SU-DHL-6 (cell line): ENCODE measurements at regions not wholly inside any gene's neighbourhood (a gene's known extent, or its start where the extent isn't known, plus 50 kb on each side); places are given as distances from the start of the nearest gene placed in this dataset.

ENCODE experiments used
- H2AFZ ChIP-seq: fragments of 200-600 bp; sonication (generic); 2 replicates; pipeline ENCODE4 v1.6.1; 2014; ENCODE audit warnings: low read depth, mild to moderate bottlenecking, moderate library complexity, mixed read lengths, antibody characterized with exemption, low read length; ENCODE audit not compliant: severe bottlenecking
- H3F3A ChIP-seq: fragments of 200-600 bp; shearing (Covaris generic); 2 replicates; pipeline ENCODE4 v1.6.0; 2016; ENCODE audit warnings: antibody characterized with exemption, mild to moderate bottlenecking; ENCODE audit not compliant: insufficient read depth
- H3K27ac ChIP-seq: fragments of 200-600 bp; sonication (generic); 2 replicates; pipeline ENCODE4 v1.5.1; 2016; ENCODE audit warnings: low read depth, mild to moderate bottlenecking, low read length, moderate library complexity, mixed read lengths
- H3K27me3 ChIP-seq: fragments of 200-600 bp; sonication (generic), shearing (Covaris generic); 2 replicates; pipeline ENCODE4 v1.6.0; 2014; ENCODE audit warnings: mild to moderate bottlenecking, low read length
- H3K36me3 ChIP-seq: fragments of 200-600 bp; sonication (generic); 2 replicates; pipeline ENCODE4 v1.6.1; 2014; ENCODE audit warnings: mild to moderate bottlenecking, low read length, mixed read lengths
- H3K4me2 ChIP-seq: fragments of 300-600, 200-600 bp; shearing (Covaris generic), sonication (generic); 2 replicates; pipeline ENCODE4 v1.6.0; 2014; ENCODE audit warnings: low read length, low read depth, mild to moderate bottlenecking; ENCODE audit not compliant: poor library complexity, severe bottlenecking
- H3K4me3 ChIP-seq: fragments of 200-600 bp; sonication (generic); 2 replicates; pipeline ENCODE4 v1.5.1; 2014; ENCODE audit warnings: antibody characterized with exemption, low read length, mild to moderate bottlenecking, mixed read lengths; ENCODE audit not compliant: insufficient read depth, poor library complexity, severe bottlenecking
- H3K79me2 ChIP-seq: fragments of 200-600 bp; sonication (generic); 2 replicates; pipeline ENCODE4 v1.6.1; 2014; ENCODE audit warnings: mild to moderate bottlenecking, low read length, moderate library complexity; ENCODE audit not compliant: insufficient read depth
- H3K9ac ChIP-seq: fragments of 200-600 bp; sonication (generic); 2 replicates; pipeline ENCODE4 v1.7.0; 2014; ENCODE audit warnings: mild to moderate bottlenecking, low read length
- H3K9me2 ChIP-seq: fragments of 200-600 bp; sonication (generic); replicated peaks from 2 replicates; pipeline ENCODE4 v1.6.1; 2014; ENCODE audit warnings: low read length; ENCODE audit not compliant: insufficient read depth
- H3K9me3 ChIP-seq: fragments of 200-600 bp; sonication (generic); 2 replicates; pipeline ENCODE4 v1.6.1; 2014; ENCODE audit warnings: low read length, mixed read lengths; ENCODE audit not compliant: insufficient read depth
- H4K20me1 ChIP-seq: fragments of 200-600 bp; sonication (generic); 2 replicates; pipeline ENCODE4 v1.6.1; 2014; ENCODE audit warnings: low read depth, mild to moderate bottlenecking, antibody characterized with exemption, low read length, moderate library complexity, mixed read lengths
- EZH2phosphoT487 ChIP-seq: fragments of 200-600 bp; sonication (generic), shearing (Covaris generic); conservative IDR thresholded peaks from 2 replicates; pipeline ENCODE4 v1.6.1; 2018; ENCODE audit warnings: mild to moderate bottlenecking, antibody characterized with exemption, low read length, moderate library complexity, mixed read lengths
- TF ChIP-seq, protein P1 (sequence below): fragments of 200-600 bp; sonication (generic); IDR thresholded peaks from one replicate; pipeline ENCODE4 v1.5.1; 2017; ENCODE audit warnings: antibody characterized with exemption, mild to moderate bottlenecking, low read length, moderate library complexity; ENCODE audit not compliant: insufficient read depth, poor library complexity, severe bottlenecking

DNA sequence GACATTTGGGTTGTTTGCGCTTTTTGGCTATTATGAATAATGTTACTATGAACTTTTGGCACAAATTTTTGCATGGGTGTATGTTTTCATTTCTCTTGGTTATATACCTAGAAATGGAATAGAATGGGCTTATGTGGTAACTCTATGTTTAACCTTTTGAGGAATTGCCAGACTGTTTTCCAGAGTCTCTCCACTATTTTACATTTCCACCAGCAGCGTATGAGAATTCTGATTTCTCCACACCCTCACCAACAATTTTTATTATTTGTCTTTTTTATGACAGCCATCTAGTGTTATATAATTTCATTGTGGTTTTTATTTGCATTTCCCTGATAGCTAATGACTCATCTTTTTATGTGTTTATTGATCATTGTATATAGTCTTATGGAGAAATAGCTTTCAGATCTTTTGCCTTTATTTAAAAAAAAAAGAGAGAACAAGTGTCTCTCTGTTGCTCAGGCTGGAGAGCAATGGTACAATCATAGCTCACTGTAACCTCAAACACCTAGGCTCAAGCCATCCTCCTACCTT, 247.2 kb downstream of the OPA1 start:
- no peaks in the 10 kb centered on the region for H3F3A ChIP-seq
- no peaks in the 10 kb centered on the region for H3K79me2 ChIP-seq
- H3K27me3 ChIP-seq: no peaks in the 10 kb centered on the region
- no peaks in the 10 kb centered on the region for H4K20me1 ChIP-seq
- no peak overlapping the region for H2AFZ ChIP-seq
- no peaks in the 10 kb centered on the region for H3K36me3 ChIP-seq
- no peaks in the 10 kb centered on the region for H3K9me3 ChIP-seq
- no peak overlapping the region for H3K27ac ChIP-seq
- no peak overlapping the region for H3K4me2 ChIP-seq
- H3K9me2 ChIP-seq: no peaks in the 10 kb centered on the region
- no peak overlapping the region for H3K4me3 ChIP-seq
- TF ChIP-seq, protein P1, sequence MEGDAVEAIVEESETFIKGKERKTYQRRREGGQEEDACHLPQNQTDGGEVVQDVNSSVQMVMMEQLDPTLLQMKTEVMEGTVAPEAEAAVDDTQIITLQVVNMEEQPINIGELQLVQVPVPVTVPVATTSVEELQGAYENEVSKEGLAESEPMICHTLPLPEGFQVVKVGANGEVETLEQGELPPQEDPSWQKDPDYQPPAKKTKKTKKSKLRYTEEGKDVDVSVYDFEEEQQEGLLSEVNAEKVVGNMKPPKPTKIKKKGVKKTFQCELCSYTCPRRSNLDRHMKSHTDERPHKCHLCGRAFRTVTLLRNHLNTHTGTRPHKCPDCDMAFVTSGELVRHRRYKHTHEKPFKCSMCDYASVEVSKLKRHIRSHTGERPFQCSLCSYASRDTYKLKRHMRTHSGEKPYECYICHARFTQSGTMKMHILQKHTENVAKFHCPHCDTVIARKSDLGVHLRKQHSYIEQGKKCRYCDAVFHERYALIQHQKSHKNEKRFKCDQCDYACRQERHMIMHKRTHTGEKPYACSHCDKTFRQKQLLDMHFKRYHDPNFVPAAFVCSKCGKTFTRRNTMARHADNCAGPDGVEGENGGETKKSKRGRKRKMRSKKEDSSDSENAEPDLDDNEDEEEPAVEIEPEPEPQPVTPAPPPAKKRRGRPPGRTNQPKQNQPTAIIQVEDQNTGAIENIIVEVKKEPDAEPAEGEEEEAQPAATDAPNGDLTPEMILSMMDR: no peak
- TF ChIP-seq EZH2phosphoT487: no peak
- no peak overlapping the region for H3K9ac ChIP-seq

DNA sequence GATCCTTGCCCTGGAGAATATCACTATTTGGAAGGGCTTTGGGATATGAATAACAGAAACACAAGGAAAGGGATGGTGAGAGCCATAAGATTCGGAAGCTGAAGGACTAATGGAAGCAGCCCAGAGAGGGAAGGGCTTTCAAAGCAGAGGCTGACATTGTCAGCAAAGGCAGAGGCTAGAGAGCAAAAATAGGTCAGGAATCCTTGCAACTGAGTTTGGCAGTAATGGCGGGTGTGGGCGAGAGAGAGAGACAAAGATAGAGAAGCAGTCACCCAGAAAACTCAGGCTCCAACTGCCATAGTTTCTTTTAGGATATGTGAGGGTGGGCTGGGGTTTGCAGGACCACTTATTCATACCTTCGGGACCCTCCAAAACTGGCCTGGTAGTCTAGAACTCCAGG, 248.6 kb downstream of the OPA1 start:
- H3K4me2 ChIP-seq: no peak overlapping the region
- no peaks in the 10 kb centered on the region for H4K20me1 ChIP-seq
- H3K4me3 ChIP-seq: no peak overlapping the region
- no peaks in the 10 kb centered on the region for H3K9me3 ChIP-seq
- no peaks in the 10 kb centered on the region for H3F3A ChIP-seq
- no peaks in the 10 kb centered on the region for H3K9me2 ChIP-seq
- no peaks in the 10 kb centered on the region for H3K27me3 ChIP-seq
- no peaks in the 10 kb centered on the region for H3K79me2 ChIP-seq
- H3K36me3 ChIP-seq: no peaks in the 10 kb centered on the region
- no peak overlapping the region for H2AFZ ChIP-seq
- no peak overlapping the region for H3K27ac ChIP-seq
- no peak for TF ChIP-seq EZH2phosphoT487
- TF ChIP-seq, protein P1: no peak
- no peak overlapping the region for H3K9ac ChIP-seq

DNA sequence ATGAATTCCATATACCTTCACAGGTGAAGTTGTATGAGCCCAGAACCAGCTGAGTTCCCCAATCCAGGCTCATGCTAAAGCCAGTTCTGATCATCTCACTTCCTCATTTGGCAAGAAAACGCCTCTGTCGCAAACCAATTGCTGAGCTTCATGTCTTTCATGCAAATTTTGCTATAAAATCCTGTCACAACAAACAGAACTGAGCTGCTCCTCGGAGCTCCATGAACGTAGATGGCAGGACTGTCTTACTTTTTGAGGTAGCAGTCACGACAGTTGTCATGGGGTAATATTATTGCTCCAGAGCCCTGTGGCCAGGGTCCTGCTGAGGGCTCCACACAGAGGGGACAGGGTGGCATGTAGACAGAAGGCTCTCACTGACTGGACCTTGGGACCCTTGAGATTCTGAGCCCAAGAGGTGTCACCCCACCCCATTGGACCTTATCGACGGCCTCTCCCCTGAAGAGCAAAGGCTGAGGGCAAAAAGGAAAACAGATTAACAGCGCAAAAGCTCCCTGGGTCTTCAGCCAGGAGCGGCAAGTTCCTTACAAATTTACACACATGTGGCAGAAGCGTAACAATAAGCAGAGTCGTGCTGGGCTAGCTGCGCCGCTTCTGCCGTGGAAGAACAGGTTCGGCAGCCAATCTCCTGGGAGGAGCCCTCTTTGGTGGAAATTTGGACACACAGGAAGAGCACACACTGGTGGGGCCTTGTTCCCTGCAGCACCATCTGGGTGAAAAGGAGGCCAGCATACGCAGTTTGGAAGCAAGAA, 249.2 kb downstream of the OPA1 start:
- Histone ChIP-seq H4K20me1 (no peaks in the 10 kb centered on the region), H3K36me3 (no peaks in the 10 kb centered on the region), H3K27me3 (no peaks in the 10 kb centered on the region), H2AFZ (no peak overlapping the region), H3K9ac (no peak overlapping the region), H3K9me3 (no peaks in the 10 kb centered on the region), H3K4me2 (no peak overlapping the region), H3K79me2 (no peaks in the 10 kb centered on the region), H3F3A (no peaks in the 10 kb centered on the region), H3K9me2 (no peaks in the 10 kb centered on the region), H3K27ac (no peak overlapping the region), H3K4me3 (no peak overlapping the region)
- TF ChIP-seq EZH2phosphoT487: no peak
- TF ChIP-seq, protein P1: no peak
